GM12872 (cell line): ENCODE measurements at regions not wholly inside any gene's neighbourhood (a gene's known extent, or its start where the extent isn't known, plus 50 kb on each side); places are given as distances from the start of the nearest gene placed in this dataset.

ENCODE experiments used
- CTCF ChIP-seq: IDR thresholded peaks from 3 replicates; pipeline ENCODE4 v1.5.1; 2011; ENCODE audit warnings: low read depth, mild to moderate bottlenecking, low read length, moderate library complexity; ENCODE audit not compliant: insufficient read depth

- no peak for TF ChIP-seq CTCF
Observed at GRCh38 chr2:64803776-64804175, 150.1 kb upstream of the SERTAD2 start.

- TF ChIP-seq CTCF: no peak
Observed at GRCh38 chr2:64804651-64805050, 150.9 kb upstream of the SERTAD2 start.

GRCh38 chr2:64807417-64807816 is 153.7 kb upstream of the SERTAD2 start:
- TF ChIP-seq CTCF: no peak

- no peak for TF ChIP-seq CTCF
Observed at GRCh38 chr2:64808092-64808491, 154.4 kb upstream of the SERTAD2 start.

- TF ChIP-seq CTCF: no peak
Observed at GRCh38 chr2:64808754-64809153, 155.0 kb upstream of the SERTAD2 start.

- TF ChIP-seq CTCF: no peak
Observed at GRCh38 chr2:64809216-64809615, 155.5 kb upstream of the SERTAD2 start.

- TF ChIP-seq CTCF: no peak
Observed at GRCh38 chr2:64812285-64812684, 158.6 kb upstream of the SERTAD2 start.

- TF ChIP-seq CTCF: no peak
Observed at GRCh38 chr2:64814007-64814406, 160.3 kb upstream of the SERTAD2 start.
